ENCODE measurements at regions not wholly inside any gene's neighbourhood (a gene's known extent, or its start where the extent isn't known, plus 50 kb on each side); places are given as distances from the start of the nearest gene placed in this dataset.
A peak's percentile ranks its signal among the peaks of the same experiment; 100 is the strongest.

DNA sequence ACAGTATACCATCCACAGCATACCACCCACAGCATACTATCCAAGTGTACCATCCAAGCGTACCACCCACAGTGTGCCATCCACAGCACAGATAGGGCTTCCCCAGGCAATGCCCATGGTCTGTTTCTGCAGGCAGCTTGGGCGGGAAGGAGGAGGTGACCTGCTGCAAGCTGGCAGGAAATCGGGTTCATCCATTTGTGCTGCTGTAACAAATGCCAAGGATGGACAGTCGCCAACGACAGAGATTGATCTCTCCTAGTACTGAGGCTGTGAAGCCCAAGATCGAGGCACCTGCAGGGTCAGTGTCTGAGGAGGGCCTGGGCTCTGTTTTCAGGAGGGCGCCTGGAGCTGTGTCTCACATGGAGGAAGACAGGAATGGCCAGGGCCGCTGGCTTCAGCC lies 93.6 kb upstream of the SNTG2 start:
- ATAC-seq (no peak), DNase-seq (no peak)
- 63 to 78% methylated on average over 5 to 8 of the region's 8 CpGs for WGBS, 2 donors
- Histone ChIP-seq H3K4me1 (no peaks in the 10 kb centered on the region), H3K36me3 (replicated peaks in 1 of 2; ENCODE audit: insufficient read depth in 1 of 2, low read depth in 2 of 2) (no peaks in the 10 kb centered on the region), H3K9me3 (no peaks in the 10 kb centered on the region), H3K4me3 (no peak overlapping the region), H3K27me3 (no peaks in the 10 kb centered on the region), H3K27ac (no peak overlapping the region)
- intact Hi-C loops (cut with DNase I) = no loop called here
- TF ChIP-seq CTCF (IDR thresholded peaks at IDR 0.05) (no peak), POLR2A (IDR thresholded peaks at IDR 0.05) (no peak)

DNA sequence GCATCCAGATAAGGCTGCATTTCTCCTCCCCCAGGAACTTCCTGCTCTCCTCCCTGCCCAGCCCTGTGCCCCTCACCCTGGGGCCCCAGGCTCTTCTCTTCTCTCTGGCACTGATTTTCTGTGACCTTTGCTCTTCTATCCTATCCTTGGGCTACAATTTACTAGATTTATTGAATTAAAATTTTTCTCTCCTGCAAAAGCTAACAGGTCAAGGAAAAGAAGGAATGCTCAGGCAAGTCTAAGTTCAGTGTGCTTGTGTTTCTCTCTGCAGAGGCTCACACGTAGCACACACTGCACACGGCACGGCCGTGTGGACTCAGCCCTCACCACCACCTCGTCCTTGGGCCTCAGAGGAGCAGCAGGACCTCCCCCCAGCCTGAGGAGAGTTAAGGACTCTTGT lies 94.2 kb upstream of the SNTG2 start:
- Histone ChIP-seq H3K4me3 (no peak overlapping the region), H3K36me3 (replicated peaks in 1 of 2; ENCODE audit: insufficient read depth in 1 of 2, low read depth in 2 of 2) (no peaks in the 10 kb centered on the region), H3K9me3 (no peaks in the 10 kb centered on the region), H3K27me3 (no peaks in the 10 kb centered on the region), H3K4me1 (no peaks in the 10 kb centered on the region), H3K27ac (no peak overlapping the region)
- TF ChIP-seq CTCF (IDR thresholded peaks at IDR 0.05) (no peak), POLR2A (IDR thresholded peaks at IDR 0.05) (no peak)
- DNase-seq (no peak), ATAC-seq (no peak)
- 52 to 62% methylated on average over 5 of the region's 5 CpGs for WGBS, 2 donors
- intact Hi-C loops (cut with DNase I) = no loop called here

DNA sequence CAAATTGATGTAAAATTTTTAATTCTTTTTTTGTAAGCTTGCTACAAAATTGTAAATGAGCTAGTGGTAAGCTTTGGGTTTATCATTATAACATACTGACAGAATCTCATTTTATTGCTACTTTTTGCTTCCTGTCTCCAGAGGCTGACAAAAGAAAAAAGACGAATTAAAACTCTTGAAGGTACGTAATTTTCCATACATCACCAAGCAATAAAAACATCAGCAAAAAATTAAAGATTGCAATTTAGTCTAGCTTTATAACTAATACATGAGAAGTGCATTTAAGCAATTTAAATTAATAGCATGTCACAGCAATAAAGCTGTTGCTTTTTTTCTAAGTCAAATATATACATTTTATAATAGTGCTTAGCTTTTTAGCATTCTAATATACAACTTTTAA lies 94.6 kb upstream of the SNTG2 start:
- Histone ChIP-seq H3K27ac (no peak overlapping the region), H3K4me3 (no peak overlapping the region), H3K4me1 (no peaks in the 10 kb centered on the region), H3K36me3 (replicated peaks in 1 of 2; ENCODE audit: insufficient read depth in 1 of 2, low read depth in 2 of 2) (no peaks in the 10 kb centered on the region), H3K9me3 (no peaks in the 10 kb centered on the region), H3K27me3 (no peaks in the 10 kb centered on the region)
- WGBS, 2 donors = 55 to 63% methylated on average over 2 of the region's 2 CpGs
- TF ChIP-seq POLR2A (IDR thresholded peaks at IDR 0.05) = no peak
- no peak for TF ChIP-seq CTCF (IDR thresholded peaks at IDR 0.05)
- no peak for ATAC-seq
- intact Hi-C loops (cut with DNase I) = no loop called here
- DNase-seq = no peak

DNA sequence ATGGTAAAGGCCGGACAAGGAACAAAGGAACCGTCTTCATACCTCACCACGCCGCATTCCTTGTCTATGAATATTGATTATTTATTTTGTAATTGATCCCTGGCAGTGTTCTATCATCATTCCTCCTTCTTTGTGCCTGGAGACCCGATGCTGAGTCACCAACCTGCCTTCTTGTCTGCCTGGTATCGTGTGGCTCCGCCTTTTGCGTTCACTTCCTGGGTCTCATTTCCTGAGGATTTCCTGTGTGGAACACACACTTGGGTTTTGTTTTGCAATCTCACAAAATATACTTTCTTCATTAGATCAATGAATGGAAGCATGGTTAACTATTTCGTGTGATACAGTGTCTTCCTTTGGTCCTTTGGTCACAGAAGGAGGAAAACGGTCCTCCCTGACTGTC lies 95.5 kb upstream of the SNTG2 start:
- Histone ChIP-seq H3K4me1 (no peaks in the 10 kb centered on the region), H3K27me3 (no peaks in the 10 kb centered on the region), H3K27ac (no peak overlapping the region), H3K9me3 (no peaks in the 10 kb centered on the region), H3K36me3 (replicated peaks in 1 of 2; ENCODE audit: insufficient read depth in 1 of 2, low read depth in 2 of 2) (no peaks in the 10 kb centered on the region), H3K4me3 (no peak overlapping the region)
- intact Hi-C loops (cut with DNase I) = no loop called here
- WGBS, 2 donors = 74 to 75% methylated on average over 10 of the region's 10 CpGs
- TF ChIP-seq POLR2A (IDR thresholded peaks at IDR 0.05) (no peak), CTCF (IDR thresholded peaks at IDR 0.05) (no peak)
- no peak for ATAC-seq
- no peak for DNase-seq

- Histone ChIP-seq H3K4me3 (no peak overlapping the region), H3K27ac (no peak overlapping the region), H3K4me1 (no peaks in the 10 kb centered on the region), H3K36me3 (replicated peaks in 1 of 2; ENCODE audit: insufficient read depth in 1 of 2, low read depth in 2 of 2) (no peaks in the 10 kb centered on the region), H3K27me3 (no peaks in the 10 kb centered on the region), H3K9me3 (no peaks in the 10 kb centered on the region)
- no peak for ATAC-seq
- TF ChIP-seq POLR2A (IDR thresholded peaks at IDR 0.05) (no peak), CTCF (IDR thresholded peaks at IDR 0.05) (peak; percentile 43 to 65 (median 58))
- DNase-seq = peak; percentile 61 to 72 (median 65)
- 4 to 14% methylated on average over 3 of the region's 3 CpGs for WGBS, 2 donors
- intact Hi-C loops (cut with DNase I) = loop anchor here (5.0 kb wide), 1 partner anchor 693 kb away; no protein-coding TSS in a partner anchor
Measured at GRCh38 chr2:854460-854859, 96.2 kb upstream of the SNTG2 start.
